Activated CD4-positive, alpha-beta T cell treated with anti-CD3 and anti-CD28 coated beads, Interleukin-2, amount 50 U/mL, for 4 hours (primary cell): ENCODE measurements at regions not wholly inside any gene's neighbourhood (a gene's known extent, or its start where the extent isn't known, plus 50 kb on each side); places are given as distances from the start of the nearest gene placed in this dataset.
"Not testable (repeated sequence)": the region's sequence is repeated elsewhere in the genome, so short reads cannot be mapped to it uniquely, and the experiment has no call there.

ENCODE experiments used
- DNase-seq, 2 experiments: peaks; one replicate each; pipeline ENCODE4 v3.0.0-alpha.2; 2020

GRCh38 chr6:168929871-168930450 lies 323.7 kb downstream of the THBS2 start:
- no peak for DNase-seq

- DNase-seq, result no peak
Observed at GRCh38 chr6:168928012-168928411, 325.6 kb downstream of the THBS2 start.

- DNase-seq, result no peak
Observed at GRCh38 chr6:168927026-168927425, 326.6 kb downstream of the THBS2 start.

- no peak for DNase-seq
Observed at GRCh38 chr6:168926306-168926705, 327.3 kb downstream of the THBS2 start.

- no peak for DNase-seq
Observed at GRCh38 chr6:168925671-168926070, 328.0 kb downstream of the THBS2 start.

GRCh38 chr6:168923171-168923570 lies 330.5 kb downstream of the THBS2 start:
- no peak for DNase-seq

- no peak for DNase-seq
Observed at GRCh38 chr6:168922436-168922835, 331.2 kb downstream of the THBS2 start.

GRCh38 chr6:168920289-168920688 lies 333.4 kb downstream of the THBS2 start:
- no peak for DNase-seq

GRCh38 chr6:168919470-168920179 lies 334.0 kb downstream of the THBS2 start:
- no peak for DNase-seq

- DNase-seq, result no peak
Observed at GRCh38 chr6:168916576-168917211, 337.0 kb downstream of the THBS2 start.

- DNase-seq, result no peak
Observed at GRCh38 chr6:168915855-168916254, 337.8 kb downstream of the THBS2 start.

- no peak for DNase-seq
Observed at GRCh38 chr6:168915242-168915641, 338.4 kb downstream of the THBS2 start.

- DNase-seq, result no peak
Observed at GRCh38 chr6:168913866-168914469, 339.7 kb downstream of the THBS2 start.

- not testable (repeated sequence) for DNase-seq
Observed at GRCh38 chr6:168913231-168913865, 340.3 kb downstream of the THBS2 start.

- no peak for DNase-seq
Observed at GRCh38 chr6:168909288-168909687, 344.4 kb downstream of the THBS2 start.

GRCh38 chr6:168908887-168909286 lies 344.8 kb downstream of the THBS2 start:
- DNase-seq, result no peak

GRCh38 chr6:168908166-168908565 lies 345.5 kb downstream of the THBS2 start:
- DNase-seq, result no peak

GRCh38 chr6:168906391-168906790 lies 347.3 kb downstream of the THBS2 start:
- DNase-seq, result no peak

GRCh38 chr6:168905451-168906090 lies 348.1 kb downstream of the THBS2 start:
- DNase-seq, result no peak

GRCh38 chr6:168903613-168904345 lies 349.9 kb downstream of the THBS2 start:
- no peak for DNase-seq

- no peak for DNase-seq
Observed at GRCh38 chr6:168902075-168902474, 351.6 kb downstream of the THBS2 start.

GRCh38 chr6:168901076-168901475 lies 352.6 kb downstream of the THBS2 start:
- DNase-seq, result no peak
